HEK293 (cell line): ENCODE measurements at regions not wholly inside any gene's neighbourhood (a gene's known extent, or its start where the extent isn't known, plus 50 kb on each side); places are given as distances from the start of the nearest gene placed in this dataset.

Source experiments
- CTCF ChIA-PET: fragments of 350-600 bp; formaldehyde crosslinking; extraction: SDS; loops from one replicate; lab custom pipeline; 2021; ENCODE audit warnings: antibody characterized with exemption; lab: Yijun Ruan, JAX
- POLR2A ChIA-PET: fragments of 300-600 bp; formaldehyde crosslinking; extraction: SDS; loops from one replicate; lab custom pipeline; 2020; ENCODE audit warnings: antibody characterized with exemption, inconsistent platforms; lab: Yijun Ruan, JAX
- H3K27ac ChIP-seq: fragments of 200-500 bp; sonication (Bioruptor generic); 2 replicates; pipeline ENCODE4 v1.5.1; 2014; ENCODE audit warnings: low read depth, low read length, control low read depth, inconsistent platforms; ENCODE audit errors: extremely low read depth
- H3K36me3 ChIP-seq, 2 experiments: fragments of 200-500 bp in 1 of 2; sonication (Bioruptor generic) in 1 of 2; 1 replicate in 1 of 2; 2 replicates in 1 of 2; pipeline ENCODE4 v1.5.1; 2014 to 2017; ENCODE audit warnings: inconsistent platforms in 2 of 2, low read length in 2 of 2; ENCODE audit not compliant: control insufficient read depth in 2 of 2, insufficient read depth in 1 of 2
- H3K4me1 ChIP-seq: fragments of 200-500 bp; sonication (Bioruptor generic); 2 replicates; pipeline ENCODE4 v1.5.1; 2014; ENCODE audit warnings: mild to moderate bottlenecking, low read length, inconsistent platforms; ENCODE audit not compliant: control insufficient read depth, insufficient read depth
- H3K4me3 ChIP-seq: 2 replicates; pipeline ENCODE4 v1.5.1; 2011; ENCODE audit warnings: low read depth, mild to moderate bottlenecking, control low read depth, low read length, moderate library complexity
- H3K9me3 ChIP-seq: fragments of 200-500 bp; sonication (Bioruptor generic); 2 replicates; pipeline ENCODE4 v1.5.1; 2014; ENCODE audit warnings: low read depth, low read length, inconsistent platforms; ENCODE audit not compliant: control insufficient read depth, insufficient read depth
- ATF2 ChIP-seq: fragments of 450-650 bp; formaldehyde crosslinking; IDR thresholded peaks from 2 replicates; pipeline ENCODE4 v1.5.1; 2016; ENCODE audit warnings: missing biosample characterization, missing genetic modification characterization, low read depth
- IKZF3 ChIP-seq: fragments of 450-650 bp; IDR thresholded peaks from 2 replicates; pipeline ENCODE4 v1.5.0; 2018; ENCODE audit warnings: missing biosample characterization, mild to moderate bottlenecking, missing genetic modification characterization, moderate library complexity
- ZBTB17 ChIP-seq: fragments of 450-650 bp; formaldehyde crosslinking; IDR thresholded peaks from 2 replicates; pipeline ENCODE4 v1.5.1; 2016; ENCODE audit warnings: missing biosample characterization, missing genetic modification characterization
- ZBTB44 ChIP-seq: fragments of 450-650 bp; IDR thresholded peaks from 2 replicates; pipeline ENCODE4 v1.5.1; 2018; ENCODE audit warnings: missing biosample characterization, mild to moderate bottlenecking, missing genetic modification characterization
- ZBTB8A ChIP-seq: fragments of 450-650 bp; formaldehyde crosslinking; IDR thresholded peaks from 2 replicates; pipeline ENCODE4 v1.5.1; 2016; ENCODE audit warnings: missing biosample characterization, missing genetic modification characterization
- ZFHX2 ChIP-seq: fragments of 450-650 bp; formaldehyde crosslinking; conservative IDR thresholded peaks from 2 replicates; pipeline ENCODE4 v1.5.1; 2016; ENCODE audit warnings: missing biosample characterization, missing genetic modification characterization
- ZFP41 ChIP-seq: fragments of 450-650 bp; formaldehyde crosslinking; IDR thresholded peaks from 2 replicates; pipeline ENCODE4 v1.5.1; 2016; ENCODE audit warnings: missing biosample characterization, missing genetic modification characterization, borderline replicate concordance
- ZIC2 ChIP-seq: fragments of 450-650 bp; formaldehyde crosslinking; IDR thresholded peaks from 2 replicates; pipeline ENCODE4 v1.5.1; 2016; ENCODE audit warnings: missing biosample characterization, missing genetic modification characterization
- ZNF133 ChIP-seq: fragments of 450-650 bp; formaldehyde crosslinking; IDR thresholded peaks from 2 replicates; pipeline ENCODE4 v1.5.1; 2016; ENCODE audit warnings: missing biosample characterization, missing genetic modification characterization
- ZNF138 ChIP-seq: fragments of 450-650 bp; formaldehyde crosslinking; IDR thresholded peaks from 2 replicates; pipeline ENCODE4 v1.5.1; 2016; ENCODE audit warnings: missing biosample characterization, missing genetic modification characterization, borderline replicate concordance
- ZNF157 ChIP-seq: fragments of 450-650 bp; formaldehyde crosslinking; IDR thresholded peaks from 2 replicates; pipeline ENCODE4 v1.5.1; 2016; ENCODE audit warnings: missing biosample characterization, missing genetic modification characterization
- ZNF23 ChIP-seq: fragments of 450-650 bp; formaldehyde crosslinking; IDR thresholded peaks from 2 replicates; pipeline ENCODE4 v1.5.1; 2016; ENCODE audit warnings: missing biosample characterization, missing genetic modification characterization, borderline replicate concordance
- ZNF311 ChIP-seq: fragments of 450-650 bp; formaldehyde crosslinking; IDR thresholded peaks from 2 replicates; pipeline ENCODE4 v1.5.1; 2017; ENCODE audit warnings: missing biosample characterization, missing genetic modification characterization, borderline replicate concordance
- ZNF488 ChIP-seq: fragments of 450-650 bp; formaldehyde crosslinking; IDR thresholded peaks from 2 replicates; pipeline ENCODE4 v1.5.1; 2016; ENCODE audit warnings: missing biosample characterization, missing genetic modification characterization
- ZNF530 ChIP-seq: fragments of 450-650 bp; formaldehyde crosslinking; IDR thresholded peaks from 2 replicates; pipeline ENCODE4 v1.5.1; 2016; ENCODE audit warnings: low read depth, missing biosample characterization, missing genetic modification characterization
- ZNF549 ChIP-seq: fragments of 450-650 bp; IDR thresholded peaks from 2 replicates; pipeline ENCODE4 v1.5.1; 2018; ENCODE audit warnings: missing biosample characterization, missing genetic modification characterization, mild to moderate bottlenecking, inconsistent platforms, moderate library complexity
- ZNF558 ChIP-seq: fragments of 450-650 bp; formaldehyde crosslinking; IDR thresholded peaks from 2 replicates; pipeline ENCODE4 v1.5.1; 2016; ENCODE audit warnings: missing biosample characterization, missing genetic modification characterization
- ZNF585B ChIP-seq: fragments of 450-650 bp; formaldehyde crosslinking; IDR thresholded peaks from 2 replicates; pipeline ENCODE4 v1.5.1; 2016; ENCODE audit warnings: missing biosample characterization, missing genetic modification characterization
- ZNF776 ChIP-seq: fragments of 450-650 bp; formaldehyde crosslinking; IDR thresholded peaks from 2 replicates; pipeline ENCODE4 v1.5.0; 2017; ENCODE audit warnings: missing biosample characterization, missing genetic modification characterization, borderline replicate concordance
- ZNF837 ChIP-seq: fragments of 450-650 bp; formaldehyde crosslinking; IDR thresholded peaks from 2 replicates; pipeline ENCODE4 v1.5.1; 2016; ENCODE audit warnings: missing biosample characterization, missing genetic modification characterization
- ZSCAN23 ChIP-seq: fragments of 450-650 bp; formaldehyde crosslinking; IDR thresholded peaks from 2 replicates; pipeline ENCODE4 v1.5.1; 2016; ENCODE audit warnings: missing biosample characterization, missing genetic modification characterization
- TF ChIP-seq, protein P1 (sequence below): IDR thresholded peaks from 2 replicates; pipeline ENCODE4 v1.6.1; 2011; ENCODE audit warnings: mild to moderate bottlenecking, low read depth, low read length, borderline replicate concordance
- TF ChIP-seq, protein P2 (sequence below): fragments of 450-650 bp; formaldehyde crosslinking; IDR thresholded peaks from 2 replicates; pipeline ENCODE4 v1.5.1; 2016; ENCODE audit warnings: missing biosample characterization, missing genetic modification characterization
- TF ChIP-seq, protein P3 (sequence below): fragments of 450-650 bp; formaldehyde crosslinking; conservative IDR thresholded peaks from 2 replicates; pipeline ENCODE4 v1.5.1; 2016; ENCODE audit warnings: low read depth, missing biosample characterization, missing genetic modification characterization

- TF ChIP-seq ATF2 (tag by site-specific recombination): no peak
- no peak for TF ChIP-seq ZSCAN23 (tag by site-specific recombination)
Observed at GRCh38 chr1:242872521-242872920, 348.0 kb upstream of the PLD5 start (continued).

GRCh38 chr1:242871471-242872030 lies 347.1 kb upstream of the PLD5 start:
- TF ChIP-seq ZNF558 (tag by site-specific recombination) (no peak), ZNF23 (tag by site-specific recombination) (no peak), ZNF837 (tag by site-specific recombination) (no peak), ZBTB44 (tag by site-specific recombination) (no peak), IKZF3 (no peak), ZBTB17 (no peak), ZFHX2 (tag by site-specific recombination) (no peak), ZIC2 (tag by site-specific recombination) (no peak), ZNF549 (tag by site-specific recombination) (no peak), ZNF776 (no peak), ZFP41 (tag by site-specific recombination) (no peak)
- TF ChIP-seq, protein P1, sequence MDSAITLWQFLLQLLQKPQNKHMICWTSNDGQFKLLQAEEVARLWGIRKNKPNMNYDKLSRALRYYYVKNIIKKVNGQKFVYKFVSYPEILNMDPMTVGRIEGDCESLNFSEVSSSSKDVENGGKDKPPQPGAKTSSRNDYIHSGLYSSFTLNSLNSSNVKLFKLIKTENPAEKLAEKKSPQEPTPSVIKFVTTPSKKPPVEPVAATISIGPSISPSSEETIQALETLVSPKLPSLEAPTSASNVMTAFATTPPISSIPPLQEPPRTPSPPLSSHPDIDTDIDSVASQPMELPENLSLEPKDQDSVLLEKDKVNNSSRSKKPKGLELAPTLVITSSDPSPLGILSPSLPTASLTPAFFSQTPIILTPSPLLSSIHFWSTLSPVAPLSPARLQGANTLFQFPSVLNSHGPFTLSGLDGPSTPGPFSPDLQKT: no peak
- TF ChIP-seq, protein P2, sequence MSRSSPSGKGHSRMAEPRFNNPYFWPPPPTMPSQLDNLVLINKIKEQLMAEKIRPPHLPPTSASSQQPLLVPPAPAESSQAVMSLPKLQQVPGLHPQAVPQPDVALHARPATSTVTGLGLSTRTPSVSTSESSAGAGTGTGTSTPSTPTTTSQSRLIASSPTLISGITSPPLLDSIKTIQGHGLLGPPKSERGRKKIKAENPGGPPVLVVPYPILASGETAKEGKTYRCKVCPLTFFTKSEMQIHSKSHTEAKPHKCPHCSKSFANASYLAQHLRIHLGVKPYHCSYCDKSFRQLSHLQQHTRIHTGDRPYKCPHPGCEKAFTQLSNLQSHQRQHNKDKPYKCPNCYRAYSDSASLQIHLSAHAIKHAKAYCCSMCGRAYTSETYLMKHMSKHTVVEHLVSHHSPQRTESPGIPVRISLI: no peak
- Histone ChIP-seq H3K36me3 (no peaks in the 10 kb centered on the region), H3K9me3 (no peaks in the 10 kb centered on the region), H3K4me3 (no peak overlapping the region), H3K4me1 (no peaks in the 10 kb centered on the region), H3K27ac (no peak overlapping the region)
- CTCF ChIA-PET: no interaction called here
- POLR2A ChIA-PET: no interaction called here

GRCh38 chr1:242870966-242871365 lies 346.5 kb upstream of the PLD5 start:
- no peak overlapping the region for H3K27ac ChIP-seq
- no peaks in the 10 kb centered on the region for H3K36me3 ChIP-seq
- ChIA-PET CTCF (no interaction called here), POLR2A (no interaction called here)
- no peak overlapping the region for H3K4me3 ChIP-seq
- H3K4me1 ChIP-seq: no peaks in the 10 kb centered on the region
- H3K9me3 ChIP-seq: no peaks in the 10 kb centered on the region
- TF ChIP-seq ZBTB8A (no peak), ZNF585B (tag by site-specific recombination) (no peak), ZNF133 (tag by site-specific recombination) (no peak), ZNF530 (tag by site-specific recombination) (no peak), ZNF157 (no peak), ZNF138 (tag by site-specific recombination) (no peak), ZNF311 (no peak), ZNF488 (tag by site-specific recombination) (no peak)
- TF ChIP-seq, protein P3, sequence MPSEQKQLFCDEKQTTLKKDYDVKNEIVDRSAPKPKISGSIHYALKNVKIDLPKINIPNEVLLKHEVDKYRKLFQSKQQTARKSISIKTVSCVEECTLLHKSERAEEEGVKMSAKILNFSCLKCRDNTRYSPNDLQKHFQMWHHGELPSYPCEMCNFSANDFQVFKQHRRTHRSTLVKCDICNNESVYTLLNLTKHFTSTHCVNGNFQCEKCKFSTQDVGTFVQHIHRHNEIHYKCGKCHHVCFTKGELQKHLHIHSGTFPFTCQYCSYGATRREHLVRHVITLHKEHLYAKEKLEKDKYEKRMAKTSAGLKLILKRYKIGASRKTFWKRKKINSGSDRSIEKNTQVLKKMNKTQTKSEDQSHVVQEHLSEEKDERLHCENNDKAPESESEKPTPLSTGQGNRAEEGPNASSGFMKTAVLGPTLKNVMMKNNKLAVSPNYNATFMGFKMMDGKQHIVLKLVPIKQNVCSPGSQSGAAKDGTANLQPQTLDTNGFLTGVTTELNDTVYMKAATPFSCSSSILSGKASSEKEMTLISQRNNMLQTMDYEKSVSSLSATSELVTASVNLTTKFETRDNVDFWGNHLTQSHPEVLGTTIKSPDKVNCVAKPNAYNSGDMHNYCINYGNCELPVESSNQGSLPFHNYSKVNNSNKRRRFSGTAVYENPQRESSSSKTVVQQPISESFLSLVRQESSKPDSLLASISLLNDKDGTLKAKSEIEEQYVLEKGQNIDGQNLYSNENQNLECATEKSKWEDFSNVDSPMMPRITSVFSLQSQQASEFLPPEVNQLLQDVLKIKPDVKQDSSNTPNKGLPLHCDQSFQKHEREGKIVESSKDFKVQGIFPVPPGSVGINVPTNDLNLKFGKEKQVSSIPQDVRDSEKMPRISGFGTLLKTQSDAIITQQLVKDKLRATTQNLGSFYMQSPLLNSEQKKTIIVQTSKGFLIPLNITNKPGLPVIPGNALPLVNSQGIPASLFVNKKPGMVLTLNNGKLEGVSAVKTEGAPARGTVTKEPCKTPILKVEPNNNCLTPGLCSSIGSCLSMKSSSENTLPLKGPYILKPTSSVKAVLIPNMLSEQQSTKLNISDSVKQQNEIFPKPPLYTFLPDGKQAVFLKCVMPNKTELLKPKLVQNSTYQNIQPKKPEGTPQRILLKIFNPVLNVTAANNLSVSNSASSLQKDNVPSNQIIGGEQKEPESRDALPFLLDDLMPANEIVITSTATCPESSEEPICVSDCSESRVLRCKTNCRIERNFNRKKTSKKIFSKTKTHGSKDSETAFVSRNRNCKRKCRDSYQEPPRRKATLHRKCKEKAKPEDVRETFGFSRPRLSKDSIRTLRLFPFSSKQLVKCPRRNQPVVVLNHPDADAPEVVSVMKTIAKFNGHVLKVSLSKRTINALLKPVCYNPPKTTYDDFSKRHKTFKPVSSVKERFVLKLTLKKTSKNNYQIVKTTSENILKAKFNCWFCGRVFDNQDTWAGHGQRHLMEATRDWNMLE (tag by site-specific recombination): no peak
